MM.1S (cell line): ENCODE measurements at regions not wholly inside any gene's neighbourhood (a gene's known extent, or its start where the extent isn't known, plus 50 kb on each side); places are given as distances from the start of the nearest gene placed in this dataset.

Experiments
- DNase-seq: peaks from one replicate; pipeline ENCODE4 v3.0.0-alpha.2; 2015
- H2AFZ ChIP-seq: fragments of 300-600 bp; sonication (generic); 2 replicates; pipeline ENCODE4 v1.6.0; 2016; ENCODE audit warnings: antibody characterized with exemption, low read length
- H3F3A ChIP-seq: fragments of 300-600 bp; sonication (generic); 2 replicates; pipeline ENCODE4 v1.6.1; 2016; ENCODE audit warnings: mild to moderate bottlenecking, antibody characterized with exemption, low read length, moderate library complexity, mixed read lengths; ENCODE audit not compliant: insufficient read depth
- H3K27ac ChIP-seq: fragments of 300-600 bp; sonication (generic); 2 replicates; pipeline ENCODE4 v1.5.1; 2016; ENCODE audit warnings: mild to moderate bottlenecking, low read length
- H3K27me3 ChIP-seq: fragments of 300-600 bp; sonication (generic); replicated peaks from 2 replicates; pipeline ENCODE4 v1.6.0; 2016; ENCODE audit warnings: low read length; ENCODE audit not compliant: insufficient read depth
- H3K36me3 ChIP-seq: fragments of 300-600 bp; sonication (generic); replicated peaks from 2 replicates; pipeline ENCODE4 v1.6.1; 2016; ENCODE audit warnings: mild to moderate bottlenecking, low read length, mixed read lengths; ENCODE audit not compliant: insufficient read depth
- H3K4me1 ChIP-seq: fragments of 300-600 bp; sonication (generic); 2 replicates; pipeline ENCODE4 v1.6.1; 2016; ENCODE audit warnings: low read length, mixed read lengths
- H3K4me2 ChIP-seq: fragments of 300-600 bp; sonication (generic); 2 replicates; pipeline ENCODE4 v1.6.0; 2016; ENCODE audit warnings: low read depth, low read length
- H3K4me3 ChIP-seq: fragments of 300-600 bp; sonication (generic); 2 replicates; pipeline ENCODE4 v1.5.1; 2016; ENCODE audit warnings: low read length, mixed read lengths
- H3K79me2 ChIP-seq: fragments of 300-600 bp; sonication (generic); 2 replicates; pipeline ENCODE4 v1.6.1; 2016; ENCODE audit warnings: mixed run types, low read length, mixed read lengths
- H3K9ac ChIP-seq: fragments of 300-600 bp; sonication (generic); 2 replicates; pipeline ENCODE4 v1.6.1; 2016; ENCODE audit warnings: low read length, mixed read lengths
- H3K9me2 ChIP-seq: fragments of 300-600 bp; sonication (generic); replicated peaks from 2 replicates; pipeline ENCODE4 v1.6.1; 2016; ENCODE audit warnings: mild to moderate bottlenecking, low read length, mixed read lengths; ENCODE audit not compliant: insufficient read depth
- H3K9me3 ChIP-seq: fragments of 300-600 bp; sonication (generic); replicated peaks from 2 replicates; pipeline ENCODE4 v1.6.1; 2016; ENCODE audit warnings: mild to moderate bottlenecking, low read length, mixed read lengths; ENCODE audit not compliant: insufficient read depth
- H4K20me1 ChIP-seq: fragments of 300-600 bp; sonication (generic); 2 replicates; pipeline ENCODE4 v1.6.1; 2016; ENCODE audit warnings: mild to moderate bottlenecking, low read length, moderate library complexity, mixed read lengths; ENCODE audit not compliant: insufficient read depth
- EZH2 ChIP-seq: fragments of 300-600 bp; sonication (generic); optimal IDR thresholded peaks from 2 replicates; pipeline ENCODE3; 2017; ENCODE audit warnings: low read depth, mild to moderate bottlenecking, antibody characterized with exemption, low read length, mixed read lengths
- EZH2phosphoT487 ChIP-seq: fragments of 300-600 bp; sonication (generic); IDR thresholded peaks from 2 replicates; pipeline ENCODE4 v1.6.1; 2018; ENCODE audit warnings: antibody characterized with exemption, low read length
- TF ChIP-seq, protein P1 (sequence below): fragments of 300-600 bp; sonication (generic); IDR thresholded peaks from 2 replicates; pipeline ENCODE4 v1.5.1; 2016; ENCODE audit warnings: antibody characterized with exemption, low read length, mixed read lengths

DNA sequence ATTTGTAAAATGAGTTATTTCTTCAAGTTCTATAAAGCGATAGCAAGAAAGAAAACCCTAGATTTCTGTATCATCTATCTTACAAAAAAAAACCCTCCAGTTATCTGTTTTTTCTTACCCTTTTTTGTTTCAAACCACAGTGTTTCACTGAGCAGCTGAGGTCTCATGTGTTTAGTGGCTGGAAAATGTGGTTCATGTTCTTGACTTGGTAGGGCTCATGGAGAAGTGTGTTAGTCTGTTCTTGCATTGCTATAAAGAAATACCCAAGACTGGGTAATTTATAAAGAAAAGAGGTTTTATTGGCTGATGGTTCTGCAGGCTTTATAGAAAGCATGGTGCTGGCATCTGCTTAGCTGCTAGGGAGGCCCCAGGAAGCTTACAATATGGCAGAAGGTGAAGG is 147.3 kb upstream of the NABP1 start:
- Histone ChIP-seq H3K79me2 (no peaks in the 10 kb centered on the region), H3K36me3 (no peaks in the 10 kb centered on the region), H3K27me3 (no peaks in the 10 kb centered on the region), H3K27ac (no peak overlapping the region), H3K4me2 (no peak overlapping the region), H2AFZ (no peak overlapping the region), H4K20me1 (no peaks in the 10 kb centered on the region), H3K9me3 (no peaks in the 10 kb centered on the region), H3F3A (no peaks in the 10 kb centered on the region), H3K4me3 (no peak overlapping the region), H3K9me2 (no peaks in the 10 kb centered on the region), H3K4me1 (no peaks in the 10 kb centered on the region), H3K9ac (no peak overlapping the region)
- no peak for TF ChIP-seq EZH2
- TF ChIP-seq, protein P1, sequence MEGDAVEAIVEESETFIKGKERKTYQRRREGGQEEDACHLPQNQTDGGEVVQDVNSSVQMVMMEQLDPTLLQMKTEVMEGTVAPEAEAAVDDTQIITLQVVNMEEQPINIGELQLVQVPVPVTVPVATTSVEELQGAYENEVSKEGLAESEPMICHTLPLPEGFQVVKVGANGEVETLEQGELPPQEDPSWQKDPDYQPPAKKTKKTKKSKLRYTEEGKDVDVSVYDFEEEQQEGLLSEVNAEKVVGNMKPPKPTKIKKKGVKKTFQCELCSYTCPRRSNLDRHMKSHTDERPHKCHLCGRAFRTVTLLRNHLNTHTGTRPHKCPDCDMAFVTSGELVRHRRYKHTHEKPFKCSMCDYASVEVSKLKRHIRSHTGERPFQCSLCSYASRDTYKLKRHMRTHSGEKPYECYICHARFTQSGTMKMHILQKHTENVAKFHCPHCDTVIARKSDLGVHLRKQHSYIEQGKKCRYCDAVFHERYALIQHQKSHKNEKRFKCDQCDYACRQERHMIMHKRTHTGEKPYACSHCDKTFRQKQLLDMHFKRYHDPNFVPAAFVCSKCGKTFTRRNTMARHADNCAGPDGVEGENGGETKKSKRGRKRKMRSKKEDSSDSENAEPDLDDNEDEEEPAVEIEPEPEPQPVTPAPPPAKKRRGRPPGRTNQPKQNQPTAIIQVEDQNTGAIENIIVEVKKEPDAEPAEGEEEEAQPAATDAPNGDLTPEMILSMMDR, result no peak
- no peak for TF ChIP-seq EZH2phosphoT487
- DNase-seq, result no peak

DNA sequence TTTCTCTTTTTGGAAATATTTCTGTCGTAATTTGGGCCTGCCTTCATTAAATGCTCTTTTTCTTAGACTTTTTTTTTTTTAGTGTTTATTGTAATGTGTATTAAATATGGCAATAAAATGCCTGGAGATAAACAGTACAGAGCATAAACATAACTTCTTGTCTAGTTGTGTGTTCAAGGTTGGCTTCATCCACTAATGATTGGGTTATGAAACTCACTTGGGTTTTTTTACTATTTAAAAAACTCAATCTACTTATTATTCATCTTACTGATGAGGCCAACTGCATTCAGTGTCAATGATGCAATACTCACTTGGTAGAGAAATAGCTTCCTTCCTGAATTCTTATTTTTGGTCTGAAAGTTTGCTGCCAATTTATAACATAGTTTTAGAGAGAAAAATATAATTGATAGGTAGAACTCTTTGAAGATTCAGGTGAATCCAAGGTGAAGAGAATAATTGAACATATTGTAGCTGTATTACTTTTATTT is 144.2 kb upstream of the NABP1 start:
- no peaks in the 10 kb centered on the region for H3K4me1 ChIP-seq

DNA sequence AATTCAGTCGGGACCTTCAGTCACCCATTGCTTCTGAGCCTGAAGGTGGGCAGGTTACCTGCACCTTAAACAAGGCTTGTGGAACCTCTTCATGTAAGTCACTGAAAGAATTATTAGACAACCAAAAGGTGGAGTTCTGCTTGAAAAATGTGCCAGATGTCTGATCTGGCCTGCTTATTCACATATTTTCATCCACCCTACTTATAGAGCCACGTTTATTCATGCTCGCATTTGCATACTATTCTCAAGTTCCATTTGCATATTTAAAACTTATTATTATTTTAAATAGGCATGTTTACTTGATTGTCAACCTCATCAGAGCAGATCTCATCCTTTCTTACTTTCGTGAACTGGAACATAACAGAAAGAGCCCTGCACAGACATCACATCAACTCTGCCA is 140.0 kb upstream of the NABP1 start:
- Histone ChIP-seq H2AFZ (no peak overlapping the region), H3K27me3 (no peaks in the 10 kb centered on the region), H3K36me3 (no peaks in the 10 kb centered on the region), H3K9me3 (no peaks in the 10 kb centered on the region), H3F3A (no peaks in the 10 kb centered on the region), H4K20me1 (no peaks in the 10 kb centered on the region), H3K4me2 (no peak overlapping the region), H3K79me2 (no peaks in the 10 kb centered on the region), H3K4me3 (no peak overlapping the region), H3K27ac (no peak overlapping the region), H3K4me1 (no peaks in the 10 kb centered on the region), H3K9me2 (no peaks in the 10 kb centered on the region), H3K9ac (no peak overlapping the region)
- no peak for DNase-seq
- no peak for TF ChIP-seq EZH2phosphoT487

More for the DNA sequence above, 144.2 kb upstream of the NABP1 start:
- Histone ChIP-seq H3K9ac (no peak overlapping the region), H3K27ac (no peak overlapping the region), H3K9me2 (no peaks in the 10 kb centered on the region), H3K36me3 (no peaks in the 10 kb centered on the region), H3F3A (no peaks in the 10 kb centered on the region), H3K9me3 (no peaks in the 10 kb centered on the region), H4K20me1 (no peaks in the 10 kb centered on the region), H3K4me3 (no peak overlapping the region), H2AFZ (no peak overlapping the region), H3K79me2 (no peaks in the 10 kb centered on the region), H3K4me2 (no peak overlapping the region), H3K27me3 (no peaks in the 10 kb centered on the region)
- DNase-seq, result no peak
- TF ChIP-seq EZH2 (no peak), EZH2phosphoT487 (no peak)
- TF ChIP-seq, protein P1, result no peak

DNA sequence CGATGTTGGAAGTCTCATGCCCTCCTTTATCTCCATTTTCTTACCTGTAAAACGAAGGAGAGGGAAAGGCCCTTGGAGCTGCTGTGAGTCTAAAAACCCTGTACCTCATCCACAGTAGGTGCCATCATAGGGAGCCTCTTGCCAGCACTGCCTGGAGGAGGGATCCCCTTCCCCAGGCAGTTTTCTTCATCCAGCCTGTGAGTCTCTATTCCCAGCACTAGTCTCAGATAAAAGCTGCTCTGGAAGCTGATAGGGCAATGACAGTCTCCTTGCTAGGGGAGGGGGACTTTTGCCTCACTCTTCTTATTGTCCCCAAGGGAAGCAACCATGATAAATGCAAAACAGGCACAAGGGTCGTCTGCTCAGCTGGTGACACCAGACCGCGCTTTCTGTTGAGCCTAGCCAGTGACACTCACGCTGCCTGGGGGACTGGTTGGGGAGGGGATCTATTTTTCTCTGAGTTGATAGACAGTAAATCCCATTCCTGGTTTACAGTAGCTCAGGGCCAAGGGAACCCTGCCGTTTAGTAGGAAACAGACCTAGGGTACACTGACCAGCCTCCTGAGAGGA is 139.5 kb upstream of the NABP1 start:
- Histone ChIP-seq H3K36me3 (no peaks in the 10 kb centered on the region), H3K79me2 (no peaks in the 10 kb centered on the region), H3K27me3 (no peaks in the 10 kb centered on the region), H3K4me2 (no peak overlapping the region), H3F3A (no peaks in the 10 kb centered on the region), H3K4me1 (no peaks in the 10 kb centered on the region), H3K4me3 (no peak overlapping the region), H2AFZ (no peak overlapping the region), H3K9me2 (no peaks in the 10 kb centered on the region), H3K9me3 (no peaks in the 10 kb centered on the region), H4K20me1 (no peaks in the 10 kb centered on the region), H3K9ac (no peak overlapping the region), H3K27ac (no peak overlapping the region)
- TF ChIP-seq EZH2 (no peak), EZH2phosphoT487 (no peak)
- TF ChIP-seq, protein P1, result no peak
- DNase-seq, result no peak
